ENCODE measurements at regions not wholly inside any gene's neighbourhood (a gene's known extent, or its start where the extent isn't known, plus 50 kb on each side); places are given as distances from the start of the nearest gene placed in this dataset.

DNA sequence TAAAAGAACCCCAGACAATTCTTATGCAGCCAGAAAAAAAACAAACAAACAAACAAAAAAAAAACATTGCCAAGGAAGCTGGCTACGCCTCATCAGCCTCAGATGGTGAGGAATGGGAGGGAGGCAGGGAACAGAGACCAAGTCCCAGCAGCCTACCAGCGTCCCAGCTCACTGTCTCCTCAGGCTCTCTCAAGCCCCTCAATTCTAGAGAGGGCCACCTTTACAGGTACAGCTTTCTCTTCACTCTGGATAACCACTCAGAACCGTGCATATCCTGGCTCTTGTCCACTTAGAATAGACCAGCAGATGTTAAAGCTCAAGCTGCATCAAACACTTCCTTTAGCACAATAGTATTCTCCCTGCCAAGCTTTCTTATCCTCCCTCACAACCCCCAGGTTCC, 263.1 kb upstream of the CHAC2 start:
- Histone ChIP-seq H3K36me3 (no peaks in the 10 kb centered on the region), H3K27me3 (no peaks in the 10 kb centered on the region), H3K4me3 (no peak overlapping the region), H3K4me1 (no peaks in the 10 kb centered on the region), H3K9me3 (no peaks in the 10 kb centered on the region), H3K27ac (no peak overlapping the region)
- DNase-seq, result no peak
- intact Hi-C loops (cut with DNase I; ENCODE audit: low total_unique reads), result no loop called here
- TF ChIP-seq, protein P1, sequence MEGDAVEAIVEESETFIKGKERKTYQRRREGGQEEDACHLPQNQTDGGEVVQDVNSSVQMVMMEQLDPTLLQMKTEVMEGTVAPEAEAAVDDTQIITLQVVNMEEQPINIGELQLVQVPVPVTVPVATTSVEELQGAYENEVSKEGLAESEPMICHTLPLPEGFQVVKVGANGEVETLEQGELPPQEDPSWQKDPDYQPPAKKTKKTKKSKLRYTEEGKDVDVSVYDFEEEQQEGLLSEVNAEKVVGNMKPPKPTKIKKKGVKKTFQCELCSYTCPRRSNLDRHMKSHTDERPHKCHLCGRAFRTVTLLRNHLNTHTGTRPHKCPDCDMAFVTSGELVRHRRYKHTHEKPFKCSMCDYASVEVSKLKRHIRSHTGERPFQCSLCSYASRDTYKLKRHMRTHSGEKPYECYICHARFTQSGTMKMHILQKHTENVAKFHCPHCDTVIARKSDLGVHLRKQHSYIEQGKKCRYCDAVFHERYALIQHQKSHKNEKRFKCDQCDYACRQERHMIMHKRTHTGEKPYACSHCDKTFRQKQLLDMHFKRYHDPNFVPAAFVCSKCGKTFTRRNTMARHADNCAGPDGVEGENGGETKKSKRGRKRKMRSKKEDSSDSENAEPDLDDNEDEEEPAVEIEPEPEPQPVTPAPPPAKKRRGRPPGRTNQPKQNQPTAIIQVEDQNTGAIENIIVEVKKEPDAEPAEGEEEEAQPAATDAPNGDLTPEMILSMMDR (IDR thresholded peaks at IDR 0.05), result no peak
- TF ChIP-seq POLR2A (IDR thresholded peaks at IDR 0.05), result no peak
- no peak for TF ChIP-seq EP300 (IDR thresholded peaks at IDR 0.05; ENCODE audit: low read depth)
- no peak for TF ChIP-seq POLR2AphosphoS5 (IDR thresholded peaks at IDR 0.05)
- WGBS, 2 donors (ENCODE audit: low coverage in 1 of 2), result 43 to 52% methylated on average over 1 to 3 of the region's 3 CpGs
- in situ Hi-C loops (cut with MboI; ENCODE audit: low pct_ligation_motif_present in 1 of 4, low pct_unique_long_range_greater_than_20kb in 1 of 4, low sequenced_read_pairs in 3 of 4), result no loop called here

DNA sequence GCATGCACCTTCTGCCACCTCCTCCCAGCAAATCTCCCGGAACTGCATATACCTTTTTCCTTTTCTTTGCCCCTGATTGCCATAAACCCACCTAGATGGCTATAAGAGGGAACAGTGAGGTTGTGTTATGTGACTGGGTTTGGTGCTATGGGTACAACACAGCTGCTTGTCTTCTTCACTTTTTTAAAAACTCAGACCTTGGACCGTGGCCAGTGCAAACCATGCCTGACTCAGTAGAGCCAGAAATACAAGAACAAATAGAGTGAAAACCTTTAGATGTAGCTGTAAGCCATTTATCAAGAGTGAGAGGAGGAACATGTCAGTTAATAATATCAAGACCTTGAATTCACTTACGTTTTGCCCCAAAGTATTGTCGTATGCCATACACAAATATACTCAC, 267.4 kb upstream of the CHAC2 start:
- intact Hi-C loops (cut with DNase I; ENCODE audit: low total_unique reads) (no loop called here), in situ Hi-C loops (cut with MboI; ENCODE audit: low pct_ligation_motif_present in 1 of 4, low pct_unique_long_range_greater_than_20kb in 1 of 4, low sequenced_read_pairs in 3 of 4) (no loop called here)
- Histone ChIP-seq H3K4me1 (peaks cover 0 to 13% (median 0%) of the 10 kb centered on the region in 4 donors), H3K27ac (no peak overlapping the region), H3K27me3 (no peaks in the 10 kb centered on the region), H3K36me3 (no peaks in the 10 kb centered on the region), H3K9me3 (no peaks in the 10 kb centered on the region), H3K4me3 (no peak overlapping the region)
- WGBS, 2 donors (ENCODE audit: low coverage in 1 of 2), result 79 to 83% methylated on average over 4 of the region's 4 CpGs
- TF ChIP-seq EP300 (IDR thresholded peaks at IDR 0.05; ENCODE audit: low read depth) (no peak), POLR2AphosphoS5 (IDR thresholded peaks at IDR 0.05) (no peak), POLR2A (IDR thresholded peaks at IDR 0.05) (no peak)
- TF ChIP-seq, protein P1 (IDR thresholded peaks at IDR 0.05), result no peak
- no peak for DNase-seq

DNA sequence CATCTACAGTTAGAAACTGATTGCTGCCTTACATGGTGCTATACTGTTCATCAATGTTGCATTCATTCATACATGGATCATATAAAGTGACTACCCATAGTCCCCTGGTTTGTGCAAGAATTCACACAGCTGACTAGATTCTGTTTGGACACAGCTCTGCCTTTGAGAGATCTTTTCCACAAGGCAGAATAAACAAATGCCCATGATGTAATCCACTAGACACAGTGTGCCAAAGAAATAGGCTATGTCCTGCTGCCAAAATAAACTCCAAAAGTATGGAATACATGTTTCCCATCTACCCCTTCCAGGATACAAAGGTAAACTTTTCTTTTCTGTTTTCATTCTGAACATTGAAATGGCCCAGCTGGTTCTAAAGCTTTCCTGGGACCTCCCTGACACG, 269.4 kb upstream of the CHAC2 start:
- Histone ChIP-seq H3K27me3 (no peaks in the 10 kb centered on the region), H3K4me3 (no peak overlapping the region), H3K9me3 (no peaks in the 10 kb centered on the region), H3K4me1 (peaks cover 0 to 13% (median 0%) of the 10 kb centered on the region in 4 donors), H3K36me3 (no peaks in the 10 kb centered on the region), H3K27ac (peak overlapping the region in 3 of 4 donors; percentile 29 to 60 (median 36))
- DNase-seq, result no peak
- TF ChIP-seq EP300 (IDR thresholded peaks at IDR 0.05; ENCODE audit: low read depth) (no peak), POLR2A (IDR thresholded peaks at IDR 0.05) (no peak), POLR2AphosphoS5 (IDR thresholded peaks at IDR 0.05) (no peak)
- TF ChIP-seq, protein P1 (IDR thresholded peaks at IDR 0.05), result no peak
- WGBS, 2 donors (ENCODE audit: low coverage in 1 of 2), result 50 to 63% methylated on average over 1 of the region's 1 CpG
- in situ Hi-C loops (cut with MboI; ENCODE audit: low pct_ligation_motif_present in 1 of 4, low pct_unique_long_range_greater_than_20kb in 1 of 4, low sequenced_read_pairs in 3 of 4) (no loop called here), intact Hi-C loops (cut with DNase I; ENCODE audit: low total_unique reads) (no loop called here)

DNA sequence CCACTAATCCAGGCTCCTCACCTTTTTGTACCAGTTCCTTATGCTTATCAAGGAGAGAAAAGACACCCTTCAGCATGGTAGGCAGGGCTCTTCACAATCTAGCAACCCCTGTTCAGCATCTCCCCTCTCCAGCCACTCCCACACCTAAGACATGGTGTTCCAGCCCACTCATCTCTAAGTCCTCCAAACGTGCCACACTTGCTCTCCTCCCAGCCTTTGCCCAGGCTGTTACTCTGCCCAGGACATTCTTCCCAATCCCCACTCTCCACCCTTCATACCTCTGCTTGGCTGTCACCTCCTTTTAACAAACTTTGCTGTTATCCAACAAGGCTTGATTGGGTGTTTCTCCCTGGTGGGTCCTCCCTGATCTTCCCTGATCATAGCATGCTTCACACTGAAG, 270.6 kb upstream of the CHAC2 start:
- H3K4me3 ChIP-seq, result no peak overlapping the region
- no peak for DNase-seq
- in situ Hi-C loops (cut with MboI; ENCODE audit: low pct_ligation_motif_present in 1 of 4, low pct_unique_long_range_greater_than_20kb in 1 of 4, low sequenced_read_pairs in 3 of 4), result no loop called here
- 35% methylated on average over 1 of the region's 1 CpG; no CpG with 5 or more reads in 1 of the 2 donors for WGBS, 2 donors (ENCODE audit: low coverage in 1 of 2)
- no peaks in the 10 kb centered on the region for H3K36me3 ChIP-seq
- no peaks in the 10 kb centered on the region for H3K9me3 ChIP-seq
- no peak overlapping the region for H3K27ac ChIP-seq
- no peaks in the 10 kb centered on the region for H3K27me3 ChIP-seq
- no peak for TF ChIP-seq POLR2A (IDR thresholded peaks at IDR 0.05)
- TF ChIP-seq, protein P1 (IDR thresholded peaks at IDR 0.05), result no peak
- no peak for TF ChIP-seq POLR2AphosphoS5 (IDR thresholded peaks at IDR 0.05)
- intact Hi-C loops (cut with DNase I; ENCODE audit: low total_unique reads), result no loop called here
- H3K4me1 ChIP-seq, result peaks cover 0 to 13% (median 0%) of the 10 kb centered on the region in 4 donors

Measured in transverse colon (tissue), 4 donors.